ENCODE measurements at regions not wholly inside any gene's neighbourhood (a gene's known extent, or its start where the extent isn't known, plus 50 kb on each side); places are given as distances from the start of the nearest gene placed in this dataset.

DNA sequence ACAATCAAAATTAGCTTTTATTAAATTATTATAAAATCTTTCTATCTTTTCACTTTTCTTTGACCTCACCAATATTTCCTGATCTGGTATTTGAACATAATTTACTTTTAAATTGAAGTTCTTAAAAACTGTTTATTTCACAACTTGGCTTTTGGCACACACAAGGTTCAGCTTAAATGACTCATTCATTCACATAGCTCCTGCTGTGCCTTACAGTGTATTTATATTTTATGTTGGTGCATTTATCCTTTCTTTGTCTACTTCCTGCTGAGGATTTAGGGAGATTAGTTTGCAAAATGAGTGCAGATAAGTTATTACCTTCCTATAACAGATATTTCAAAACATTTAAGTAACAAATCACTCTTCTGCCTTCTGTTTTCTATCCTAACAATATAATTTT lies 430.6 kb downstream of the DTHD1 start:
- Histone ChIP-seq H4K20me1 (ENCODE audit: control insufficient read depth, insufficient read depth, low read length, poor library complexity, severe bottlenecking) (no peaks in the 10 kb centered on the region), H3K4me3 (ENCODE audit: control extremely low read depth in 1 of 5, extremely low read depth in 1 of 5, insufficient read depth in 1 of 5, low read depth in 2 of 5, low read length in 4 of 5) (no peak overlapping the region), H3K79me2 (ENCODE audit: control insufficient read depth, insufficient read depth, low read length) (no peaks in the 10 kb centered on the region), H3K4me2 (replicated peaks; ENCODE audit: low read depth, low read length, poor library complexity, severe bottlenecking) (no peak overlapping the region), H2AFZ (ENCODE audit: insufficient read depth, low read depth, low read length, poor library complexity, severe bottlenecking) (no peak overlapping the region), H3K4me1 (ENCODE audit: control insufficient read depth in 2 of 2, insufficient read depth in 2 of 2, low read length in 2 of 2) (no peaks in the 10 kb centered on the region), H3K9me3 (ENCODE audit: control extremely low read depth in 1 of 3, control insufficient read depth in 2 of 3, insufficient read depth in 1 of 3, low read length in 2 of 3) (no peaks in the 10 kb centered on the region), H3K36me3 (replicated peaks in 1 of 2; ENCODE audit: control extremely low read depth in 1 of 2, control insufficient read depth in 1 of 2, extremely low read depth in 1 of 2, insufficient read depth in 2 of 2, low read length in 1 of 2) (no peaks in the 10 kb centered on the region), H3K27me3 (replicated peaks in 1 of 4; ENCODE audit: control extremely low read depth in 1 of 4, control insufficient read depth in 3 of 4, insufficient read depth in 4 of 4, low read length in 3 of 4) (no peaks in the 10 kb centered on the region), H3K9ac (ENCODE audit: low read length) (no peak overlapping the region), H3K27ac (ENCODE audit: low read length in 2 of 2) (no peak overlapping the region)
- DNase-seq (no peak), ATAC-seq (ENCODE audit: low read depth) (no peak)
- TF ChIP-seq, protein P1, sequence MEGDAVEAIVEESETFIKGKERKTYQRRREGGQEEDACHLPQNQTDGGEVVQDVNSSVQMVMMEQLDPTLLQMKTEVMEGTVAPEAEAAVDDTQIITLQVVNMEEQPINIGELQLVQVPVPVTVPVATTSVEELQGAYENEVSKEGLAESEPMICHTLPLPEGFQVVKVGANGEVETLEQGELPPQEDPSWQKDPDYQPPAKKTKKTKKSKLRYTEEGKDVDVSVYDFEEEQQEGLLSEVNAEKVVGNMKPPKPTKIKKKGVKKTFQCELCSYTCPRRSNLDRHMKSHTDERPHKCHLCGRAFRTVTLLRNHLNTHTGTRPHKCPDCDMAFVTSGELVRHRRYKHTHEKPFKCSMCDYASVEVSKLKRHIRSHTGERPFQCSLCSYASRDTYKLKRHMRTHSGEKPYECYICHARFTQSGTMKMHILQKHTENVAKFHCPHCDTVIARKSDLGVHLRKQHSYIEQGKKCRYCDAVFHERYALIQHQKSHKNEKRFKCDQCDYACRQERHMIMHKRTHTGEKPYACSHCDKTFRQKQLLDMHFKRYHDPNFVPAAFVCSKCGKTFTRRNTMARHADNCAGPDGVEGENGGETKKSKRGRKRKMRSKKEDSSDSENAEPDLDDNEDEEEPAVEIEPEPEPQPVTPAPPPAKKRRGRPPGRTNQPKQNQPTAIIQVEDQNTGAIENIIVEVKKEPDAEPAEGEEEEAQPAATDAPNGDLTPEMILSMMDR (IDR thresholded peaks at IDR 0.05): no peak
- TF ChIP-seq EZH2 (IDR thresholded peaks at IDR 0.05; ENCODE audit: borderline replicate concordance, insufficient read depth, low read depth, low read length, poor library complexity, severe bottlenecking): no peak
- Mint-ChIP-seq H3K27ac (no peak overlapping the region), H3K9me3 (ENCODE audit: insufficient read depth) (no peaks in the 10 kb centered on the region), H3K27me3 (no peaks in the 10 kb centered on the region), H3K4me3 (no peak overlapping the region), H3K4me1 (no peaks in the 10 kb centered on the region)
- intact Hi-C loops (cut with micrococcal nuclease): no loop called here
- CTCF ChIA-PET: no interaction called here
- POLR2A ChIA-PET: no interaction called here

DNA sequence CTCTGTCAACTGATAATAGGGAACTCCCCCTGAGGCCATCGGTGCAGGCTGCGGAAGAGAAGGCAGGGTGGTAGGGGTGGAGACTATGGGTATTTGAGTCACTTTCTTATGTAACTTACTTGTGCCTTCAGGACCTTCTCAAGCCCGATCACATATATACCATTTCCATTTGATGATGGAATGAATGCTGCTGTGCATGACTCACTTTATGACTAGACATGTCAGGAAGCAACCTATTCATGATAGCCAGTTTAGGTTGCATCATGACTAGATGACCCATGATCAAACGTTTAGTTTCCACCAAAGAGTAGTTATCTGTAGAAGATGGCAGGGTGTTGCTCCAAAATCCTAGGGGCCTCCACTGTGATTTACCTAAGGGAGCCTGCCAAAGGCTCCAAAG lies 435.5 kb downstream of the DTHD1 start:
- Histone ChIP-seq H3K27me3 (replicated peaks in 1 of 4; ENCODE audit: control extremely low read depth in 1 of 4, control insufficient read depth in 3 of 4, insufficient read depth in 4 of 4, low read length in 3 of 4) (no peaks in the 10 kb centered on the region), H3K36me3 (replicated peaks in 1 of 2; ENCODE audit: control extremely low read depth in 1 of 2, control insufficient read depth in 1 of 2, extremely low read depth in 1 of 2, insufficient read depth in 2 of 2, low read length in 1 of 2) (no peaks in the 10 kb centered on the region), H3K4me3 (ENCODE audit: control extremely low read depth in 1 of 5, extremely low read depth in 1 of 5, insufficient read depth in 1 of 5, low read depth in 2 of 5, low read length in 4 of 5) (no peak overlapping the region), H3K79me2 (ENCODE audit: control insufficient read depth, insufficient read depth, low read length) (no peaks in the 10 kb centered on the region), H4K20me1 (ENCODE audit: control insufficient read depth, insufficient read depth, low read length, poor library complexity, severe bottlenecking) (no peaks in the 10 kb centered on the region), H2AFZ (ENCODE audit: insufficient read depth, low read depth, low read length, poor library complexity, severe bottlenecking) (no peak overlapping the region), H3K4me2 (replicated peaks; ENCODE audit: low read depth, low read length, poor library complexity, severe bottlenecking) (no peak overlapping the region), H3K4me1 (ENCODE audit: control insufficient read depth in 2 of 2, insufficient read depth in 2 of 2, low read length in 2 of 2) (no peaks in the 10 kb centered on the region), H3K9ac (ENCODE audit: low read length) (no peak overlapping the region), H3K9me3 (ENCODE audit: control extremely low read depth in 1 of 3, control insufficient read depth in 2 of 3, insufficient read depth in 1 of 3, low read length in 2 of 3) (no peaks in the 10 kb centered on the region), H3K27ac (ENCODE audit: low read length in 2 of 2) (no peak overlapping the region)
- intact Hi-C loops (cut with micrococcal nuclease): no loop called here
- DNase-seq: no peak
- H3K27ac Mint-ChIP-seq: no peak overlapping the region
- ChIA-PET POLR2A (no interaction called here), CTCF (no interaction called here)
- no peak for TF ChIP-seq EZH2 (IDR thresholded peaks at IDR 0.05; ENCODE audit: borderline replicate concordance, insufficient read depth, low read depth, low read length, poor library complexity, severe bottlenecking)
- TF ChIP-seq, protein P1 (IDR thresholded peaks at IDR 0.05): no peak
- ATAC-seq (ENCODE audit: low read depth): no peak
- no peaks in the 10 kb centered on the region for H3K9me3 Mint-ChIP-seq (ENCODE audit: insufficient read depth)
- no CpG with 5 or more reads among the region's 4 CpGs for WGBS (ENCODE audit: insufficient coverage)
- no peaks in the 10 kb centered on the region for H3K27me3 Mint-ChIP-seq
- no peak overlapping the region for H3K4me3 Mint-ChIP-seq
- no peaks in the 10 kb centered on the region for H3K4me1 Mint-ChIP-seq

Measured in B cell (primary cell).